Stimulated activated CD4-positive, alpha-beta T cell treated with anti-CD3 and anti-CD28 coated beads, Interleukin-2, amount 100 ng/mL, for 48 hours (primary cell): ENCODE measurements at regions not wholly inside any gene's neighbourhood (a gene's known extent, or its start where the extent isn't known, plus 50 kb on each side); places are given as distances from the start of the nearest gene placed in this dataset.
A peak's percentile ranks its signal among the peaks of the same experiment; 100 is the strongest.
"Not testable (repeated sequence)": the region's sequence is repeated elsewhere in the genome, so short reads cannot be mapped to it uniquely, and the experiment has no call there.

Experiments
- DNase-seq, 2 donors: peaks; one replicate each; pipeline ENCODE4 v3.0.0-alpha.2; 2020

- DNase-seq = no peak
These were observed 678.1 kb upstream of the ID4 start for GRCh38 chr6:19159089-19159488.

- no peak for DNase-seq
These were observed 677.6 kb upstream of the ID4 start for GRCh38 chr6:19159561-19159960.

- no peak for DNase-seq
These were observed 677.0 kb upstream of the ID4 start for GRCh38 chr6:19160081-19160730.

- no peak for DNase-seq
These were observed 669.9 kb upstream of the ID4 start for GRCh38 chr6:19167251-19167650.

GRCh38 chr6:19169366-19169765, 667.8 kb upstream of the ID4 start:
- DNase-seq = no peak

GRCh38 chr6:19175023-19175422, 662.1 kb upstream of the ID4 start:
- DNase-seq = no peak

GRCh38 chr6:19180348-19181072, 656.7 kb upstream of the ID4 start:
- DNase-seq = no peak

- DNase-seq = no peak
These were observed 656.0 kb upstream of the ID4 start for GRCh38 chr6:19181211-19181610.

- DNase-seq = no peak
These were observed 643.5 kb upstream of the ID4 start for GRCh38 chr6:19193624-19194023.

GRCh38 chr6:19204445-19204844, 632.7 kb upstream of the ID4 start:
- no peak for DNase-seq

- no peak for DNase-seq
These were observed 632.1 kb upstream of the ID4 start for GRCh38 chr6:19205076-19205475.

GRCh38 chr6:19209202-19209601, 628.0 kb upstream of the ID4 start:
- DNase-seq = no peak

GRCh38 chr6:19210849-19211590, 626.1 kb upstream of the ID4 start:
- DNase-seq = peak in 1 of 2 donors; percentile 0

- no peak for DNase-seq
These were observed 622.9 kb upstream of the ID4 start for GRCh38 chr6:19214231-19214630.

GRCh38 chr6:19219931-19220330, 617.2 kb upstream of the ID4 start:
- DNase-seq = no peak

GRCh38 chr6:19231878-19232561, 605.1 kb upstream of the ID4 start:
- no peak for DNase-seq

GRCh38 chr6:19245656-19246055, 591.5 kb upstream of the ID4 start:
- no peak for DNase-seq

- DNase-seq = not testable (repeated sequence)
These were observed 590.0 kb upstream of the ID4 start for GRCh38 chr6:19247181-19247580.

GRCh38 chr6:19256123-19256522, 581.0 kb upstream of the ID4 start:
- not testable (repeated sequence) for DNase-seq

GRCh38 chr6:19261642-19262041, 575.5 kb upstream of the ID4 start:
- DNase-seq = no peak

- no peak for DNase-seq
These were observed 569.1 kb upstream of the ID4 start for GRCh38 chr6:19268117-19268516.

GRCh38 chr6:19268718-19269117, 568.5 kb upstream of the ID4 start:
- DNase-seq = no peak

- DNase-seq = no peak
These were observed 567.8 kb upstream of the ID4 start for GRCh38 chr6:19269341-19269898.
